Left lobe of liver (tissue), 2 donors: ENCODE measurements at regions not wholly inside any gene's neighbourhood (a gene's known extent, or its start where the extent isn't known, plus 50 kb on each side); places are given as distances from the start of the nearest gene placed in this dataset.

Experiments
- ATAC-seq: fragments of 200-7000 bp; cut with Tn5 transposase; one replicate; pipeline ENCODE4 v1.9.1; 2020; ENCODE audit warnings: mild to moderate bottlenecking, moderate library complexity
- DNase-seq: peaks from one replicate; pipeline ENCODE4 v3.0.0-alpha.2; 2020; ENCODE audit warnings: low spot score
- donor health status: DM: no; HTN: no; CAD: no; lungs with moderate emphysema.
- donor health status: DM: no; HTN: yes; CAD: no.

DNA sequence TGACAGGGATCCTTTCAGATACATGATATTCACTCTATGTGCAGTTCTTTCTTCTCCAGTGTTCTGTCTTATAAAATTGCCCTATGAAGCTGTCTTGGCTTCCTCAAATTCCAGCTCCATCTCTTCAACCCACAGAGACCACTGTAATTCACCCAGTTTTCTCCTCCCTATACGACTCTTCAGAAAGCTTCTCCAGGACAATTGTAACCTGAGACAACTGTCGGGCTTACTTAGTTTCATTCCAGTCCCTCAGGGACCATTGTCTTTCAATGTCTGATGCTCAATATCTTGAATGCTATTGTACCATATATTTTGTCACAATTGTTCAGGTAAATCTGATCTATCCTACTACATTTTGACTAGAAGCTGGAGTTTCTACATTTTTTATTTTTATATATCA lies 345.3 kb downstream of the RPL10L start:
- ATAC-seq (no peak), DNase-seq (no peak)

DNA sequence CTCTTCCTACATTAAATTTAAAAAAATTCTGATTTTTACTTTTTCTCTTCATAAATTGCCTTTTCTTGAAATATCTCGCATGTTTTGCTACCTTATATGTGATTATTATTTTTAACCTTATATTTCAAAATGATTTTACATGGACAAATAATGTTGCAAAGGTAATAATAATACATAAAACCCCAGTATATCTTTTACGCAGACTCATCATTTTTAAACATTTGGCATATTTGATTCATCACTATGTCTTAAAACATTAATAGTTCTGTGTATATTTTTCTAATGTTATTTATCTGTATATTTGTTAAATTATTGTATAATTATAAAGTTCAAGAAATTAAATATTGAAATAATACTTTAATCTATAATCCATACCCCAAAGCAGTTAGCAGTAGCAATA lies 350.8 kb downstream of the RPL10L start:
- no peak for ATAC-seq

DNA sequence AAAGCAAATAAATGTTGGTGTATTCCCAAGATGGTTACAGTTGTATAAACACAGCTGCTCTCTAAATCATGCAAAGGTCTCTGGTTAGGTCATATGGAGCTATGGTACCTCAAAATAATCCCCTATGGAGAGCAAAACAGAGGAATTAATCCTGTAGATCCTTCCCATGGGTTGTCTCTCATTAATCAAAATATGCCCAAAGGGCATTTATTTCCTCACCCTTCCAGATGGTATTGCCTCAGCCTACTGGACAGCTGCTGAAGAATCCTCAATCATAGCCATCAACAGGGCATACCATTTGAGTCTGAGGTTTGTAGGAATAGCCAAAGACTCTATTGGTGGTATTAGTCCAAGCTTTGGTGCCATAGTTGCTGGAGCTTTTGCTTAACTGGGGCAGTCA lies 360.9 kb downstream of the RPL10L start:
- DNase-seq: no peak
- ATAC-seq: no peak

More for the DNA sequence above, 350.8 kb downstream of the RPL10L start:
- DNase-seq: no peak

DNA sequence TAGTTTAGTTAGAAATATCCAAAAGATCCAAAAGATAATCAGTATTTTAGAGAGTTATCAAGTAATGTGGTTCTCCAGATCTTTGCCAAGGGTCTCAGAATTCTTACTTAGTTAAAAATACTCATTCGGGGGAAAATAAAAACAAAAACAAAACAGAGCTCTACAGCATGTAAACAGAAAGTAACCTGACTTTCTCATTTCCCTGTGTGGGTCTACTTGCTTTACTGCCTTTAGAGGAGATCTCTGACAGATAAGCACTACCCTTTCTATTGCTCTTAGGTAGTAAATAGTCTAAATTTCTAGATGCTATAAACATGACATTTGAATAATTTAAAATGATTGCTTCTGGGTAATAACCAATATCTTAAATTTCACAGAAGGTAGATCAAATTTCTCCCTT lies 371.8 kb downstream of the RPL10L start:
- no peak for ATAC-seq
- no peak for DNase-seq

DNA sequence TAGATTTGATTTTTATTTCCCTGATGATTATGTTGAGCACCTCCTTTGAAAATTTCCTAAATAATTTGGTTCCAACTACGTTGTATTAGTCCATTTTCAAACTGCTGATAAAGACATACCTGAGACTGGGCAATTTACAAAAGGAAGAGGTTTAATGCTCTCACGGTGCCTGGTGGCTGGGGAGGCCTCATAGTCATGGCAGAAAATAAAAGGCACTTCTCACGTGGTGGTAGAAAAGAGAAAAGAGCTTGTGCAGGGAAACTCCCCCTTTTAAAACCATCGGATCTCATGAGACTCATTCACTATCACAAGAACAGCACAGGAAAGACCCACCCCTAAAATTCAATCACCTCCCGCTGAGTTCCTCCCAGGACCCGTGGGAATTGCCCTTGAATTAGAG lies 372.3 kb downstream of the RPL10L start:
- no peak for DNase-seq
- no peak for ATAC-seq

DNA sequence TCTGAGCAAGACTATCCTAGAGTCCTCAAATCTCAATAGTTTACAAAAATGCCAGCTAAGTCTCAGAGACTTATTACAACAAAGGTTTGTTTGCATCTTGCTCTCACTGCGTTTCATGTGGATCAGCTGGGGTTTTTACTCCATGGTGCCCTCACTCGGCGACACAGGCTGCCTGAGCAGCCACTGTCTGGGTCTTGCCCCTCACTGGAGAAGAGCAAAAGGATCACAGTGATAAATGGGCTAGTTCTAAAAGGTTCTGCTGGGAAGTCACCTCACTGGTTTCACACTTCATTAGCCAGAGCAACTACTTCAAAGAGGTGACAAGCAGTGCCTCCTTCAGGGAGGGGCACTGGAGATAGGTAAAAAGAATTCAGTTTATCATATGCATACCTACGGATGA lies 392.0 kb downstream of the RPL10L start:
- DNase-seq: no peak
- ATAC-seq: no peak

DNA sequence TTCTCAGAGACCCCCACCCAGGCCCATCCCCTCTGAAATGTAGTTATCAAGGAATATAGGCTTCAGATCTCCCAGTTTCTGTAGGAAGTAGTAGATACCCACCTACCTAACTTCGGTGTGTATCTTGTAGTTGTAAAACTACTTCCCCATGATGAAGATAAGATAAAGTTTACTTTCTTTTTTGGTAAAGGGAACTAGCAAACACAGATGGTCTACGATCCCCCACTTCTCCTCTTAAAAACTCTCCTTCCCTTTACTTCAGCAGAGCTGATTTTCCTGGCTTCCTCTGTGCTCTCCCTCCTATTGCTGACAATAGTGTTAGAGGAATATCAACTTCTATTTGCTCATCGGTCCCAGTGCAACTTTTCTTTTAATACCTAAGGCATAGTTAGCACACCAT lies 395.2 kb downstream of the RPL10L start:
- no peak for DNase-seq
- ATAC-seq: no peak

DNA sequence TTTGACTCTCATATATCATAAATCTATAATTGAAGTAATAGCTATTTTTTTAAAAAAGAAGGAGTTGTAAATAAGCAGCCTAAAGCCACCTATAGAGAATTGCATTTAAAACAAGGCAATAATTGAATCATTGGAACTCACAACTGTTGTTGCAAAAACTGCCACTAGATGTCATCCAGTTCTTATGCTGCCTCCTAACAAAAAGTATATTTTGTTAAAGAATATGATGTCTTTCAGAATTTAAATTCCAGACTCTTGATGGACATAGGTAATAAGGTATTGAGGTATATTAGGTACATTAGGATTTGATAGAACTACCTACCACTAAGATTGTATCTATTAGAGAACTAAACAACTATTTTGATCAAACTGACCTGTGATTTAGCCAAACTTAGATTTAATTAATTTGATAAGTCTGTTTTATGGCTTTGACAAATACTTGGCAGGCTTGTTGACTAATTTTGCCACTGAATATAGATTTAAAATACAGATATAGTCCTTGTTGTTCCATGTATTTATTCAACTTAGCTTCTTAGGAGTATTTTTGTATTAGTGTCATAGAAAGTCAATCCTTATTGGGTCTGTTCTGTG lies 401.4 kb downstream of the RPL10L start:
- ATAC-seq (peak; percentile 52), DNase-seq (no peak)

DNA sequence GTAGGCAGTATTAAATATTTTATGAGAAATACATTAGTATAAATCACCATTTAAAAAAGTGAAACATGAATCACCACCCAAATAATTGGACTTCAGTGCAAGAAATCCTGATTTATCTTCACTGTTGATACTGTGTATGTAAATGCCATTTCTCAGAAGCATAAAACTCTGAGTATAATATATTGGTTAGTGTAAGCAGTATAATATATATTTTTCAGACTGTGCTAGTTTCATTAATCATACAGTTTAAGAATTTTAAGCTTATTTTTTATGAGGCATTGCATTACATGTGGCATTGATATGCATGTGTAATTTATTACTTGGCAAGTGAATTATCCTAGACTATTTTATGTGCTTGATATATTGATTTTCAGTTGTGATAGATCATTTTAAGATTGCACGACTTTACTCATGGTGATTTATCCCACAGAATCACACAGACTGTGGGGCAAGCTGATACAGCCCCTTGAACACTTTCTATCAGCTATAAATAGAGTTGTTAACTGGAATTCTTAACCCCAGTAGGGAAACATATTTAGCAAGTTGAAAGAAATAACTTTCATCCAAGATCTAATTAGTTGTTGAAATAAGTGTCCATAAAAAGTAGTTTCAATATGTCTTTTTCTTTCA lies 403.5 kb downstream of the RPL10L start:
- no peak for DNase-seq
- no peak for ATAC-seq

DNA sequence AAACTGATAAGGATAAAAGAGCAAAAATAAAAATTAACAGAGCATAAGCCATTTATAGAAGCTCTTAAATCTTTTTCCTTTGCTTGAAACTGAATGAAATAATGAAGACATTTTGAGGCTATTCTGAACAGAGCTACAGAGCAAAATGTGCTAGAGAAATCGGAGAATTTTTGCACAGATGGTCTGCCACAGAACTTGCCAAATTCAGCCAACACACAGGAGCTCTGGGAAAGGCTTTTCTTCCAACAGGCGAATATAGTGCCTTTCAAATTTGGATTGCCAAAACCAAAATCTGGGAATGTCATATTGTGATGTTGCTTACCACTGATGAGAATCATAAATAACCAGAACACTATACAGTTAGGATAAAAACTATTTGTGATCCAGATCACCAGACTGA lies 406.3 kb downstream of the RPL10L start:
- DNase-seq (no peak), ATAC-seq (no peak)

DNA sequence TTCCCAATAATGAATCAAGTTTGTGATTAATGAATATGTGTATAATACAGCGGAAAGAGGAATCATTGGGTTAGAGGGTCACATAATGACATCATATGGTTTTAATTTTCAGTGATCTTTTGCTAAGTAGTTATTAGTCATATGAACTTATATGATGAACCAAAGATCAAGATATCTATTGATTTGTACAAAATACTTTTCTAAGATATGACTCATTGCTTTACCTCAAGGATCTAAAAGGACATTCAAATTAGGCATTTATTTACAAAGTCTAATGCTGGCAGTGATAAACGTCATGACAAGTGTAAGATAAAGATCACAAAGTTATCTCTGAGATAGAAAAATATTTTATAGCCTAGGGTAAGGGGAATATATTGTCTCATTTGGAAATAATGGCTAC lies 417.8 kb downstream of the RPL10L start:
- no peak for ATAC-seq
- no peak for DNase-seq

DNA sequence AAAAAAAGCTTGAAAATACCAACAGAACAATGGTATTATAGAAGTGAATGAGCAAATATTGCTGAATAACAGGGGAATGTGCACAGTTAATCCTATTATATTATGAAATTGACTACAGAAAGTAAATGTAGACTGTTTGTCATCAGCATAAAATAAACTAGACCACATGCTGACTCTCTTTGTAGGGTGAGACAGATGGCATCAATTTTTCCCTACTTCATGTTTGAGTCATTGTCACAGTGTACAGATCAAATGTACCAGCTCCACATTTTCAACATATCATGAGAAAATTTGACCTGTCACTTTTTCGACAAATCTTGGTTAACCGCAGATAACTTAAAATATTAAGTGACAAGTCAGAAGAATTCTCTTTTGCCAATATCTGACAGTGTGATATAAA lies 421.0 kb downstream of the RPL10L start:
- ATAC-seq (no peak), DNase-seq (no peak)

DNA sequence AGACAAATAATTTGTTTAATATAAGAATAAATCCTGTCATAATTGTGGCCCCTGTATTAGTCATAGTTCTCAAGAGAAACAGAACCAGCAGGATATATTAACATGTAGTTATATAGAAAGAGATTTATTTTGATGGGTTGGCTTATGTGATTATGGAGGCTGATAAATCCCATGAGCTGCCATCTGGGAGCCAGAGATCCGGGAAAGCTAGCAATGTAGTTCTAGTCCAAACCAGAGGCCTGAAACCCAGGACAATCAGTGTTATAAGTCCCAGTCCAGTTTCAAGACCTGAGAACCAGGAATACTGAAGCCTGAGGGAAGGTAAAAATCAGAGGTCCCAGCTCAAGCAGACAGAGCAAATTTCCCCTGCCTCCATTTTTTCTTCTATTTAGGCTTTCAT lies 435.8 kb downstream of the RPL10L start:
- no peak for DNase-seq
- ATAC-seq: no peak

DNA sequence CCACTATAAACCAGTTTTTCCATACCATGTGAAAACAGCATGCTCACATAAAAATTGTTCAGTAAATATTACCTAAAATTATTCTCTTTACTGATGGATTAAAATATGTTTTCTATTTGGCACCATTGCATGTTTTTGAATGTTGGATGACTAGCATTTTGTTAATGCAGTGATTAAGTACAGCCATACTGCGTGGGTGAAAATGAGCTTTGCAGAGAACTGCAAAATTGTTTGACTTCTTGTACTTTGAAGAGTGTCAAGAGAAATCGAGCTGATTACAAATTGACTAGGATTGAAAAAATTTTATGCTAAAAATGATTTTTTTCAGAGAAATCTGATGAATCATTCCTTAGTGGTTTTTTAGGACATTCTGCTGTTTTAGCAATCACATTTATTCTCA lies 452.9 kb downstream of the RPL10L start:
- DNase-seq: no peak
- ATAC-seq: no peak

DNA sequence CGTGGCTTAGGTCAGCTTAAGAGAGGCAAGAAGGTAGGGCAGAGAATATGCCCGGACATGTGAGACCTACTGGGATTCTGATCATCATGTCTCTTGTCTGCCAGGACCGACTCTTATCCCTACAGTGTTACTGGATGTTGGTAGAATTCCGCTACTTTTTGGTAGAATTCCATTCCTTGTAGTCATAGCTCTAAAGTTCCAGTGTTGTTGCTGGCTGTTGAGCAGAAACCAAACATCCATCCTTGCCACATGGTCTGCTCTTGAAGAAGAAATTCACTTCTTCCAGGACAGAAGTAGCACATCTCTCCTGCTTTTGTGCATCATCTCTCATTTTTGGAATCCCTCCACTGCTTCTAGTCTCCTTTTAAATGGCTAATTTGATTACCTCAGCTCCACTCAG lies 453.7 kb downstream of the RPL10L start:
- ATAC-seq (no peak), DNase-seq (no peak)
